Panc1 (cell line): ENCODE measurements at regions not wholly inside any gene's neighbourhood (a gene's known extent, or its start where the extent isn't known, plus 50 kb on each side); places are given as distances from the start of the nearest gene placed in this dataset.
A peak's percentile ranks its signal among the peaks of the same experiment; 100 is the strongest.

ENCODE experiments used
- ATAC-seq: fragments of 200-7000 bp; cut with Tn5 transposase; 2 replicates; pipeline ENCODE4 v1.9.1; 2020; ENCODE audit warnings: mild to moderate bottlenecking, moderate library complexity
- BruUV-seq: library from RNA; stranded (reverse); fragments of 400-500 nt; replicated peaks from 2 replicates; lab custom pipeline; 2021; lab: Mats Ljungman, UMichigan
- CTCF ChIA-PET: fragments of 300-600 bp; sonication (Branson Sonifier 250); formaldehyde crosslinking; loops from one replicate; lab custom pipeline; 2022; ENCODE audit warnings: antibody characterized with exemption; lab: Charles Lee
- POLR2A ChIA-PET: fragments of 300-600 bp; sonication (Branson Sonifier 250); formaldehyde crosslinking; loops from one replicate; lab custom pipeline; 2022; ENCODE audit warnings: antibody characterized with exemption; lab: Charles Lee
- DNase-seq: peaks from one replicate; pipeline ENCODE4 v3.0.0-alpha.2; 2010; ENCODE audit warnings: low read depth, low spot score
- H3K27ac ChIP-seq: 2 replicates; pipeline ENCODE4 v1.5.1; 2011; ENCODE audit warnings: mild to moderate bottlenecking, low read length, inconsistent platforms
- H3K27me3 ChIP-seq: fragments of 200-500 bp; sonication (Bioruptor generic); 2 replicates; pipeline ENCODE4 v1.6.0; 2014; ENCODE audit warnings: low read length, inconsistent platforms; ENCODE audit not compliant: control insufficient read depth, insufficient read depth
- H3K36me3 ChIP-seq: fragments of 200-500 bp; sonication (Bioruptor generic); 2 replicates; pipeline ENCODE4 v1.5.1; 2014; ENCODE audit warnings: inconsistent platforms, mild to moderate bottlenecking, low read length, moderate library complexity; ENCODE audit not compliant: control insufficient read depth, insufficient read depth
- H3K4me1 ChIP-seq: 2 replicates; pipeline ENCODE4 v1.5.1; 2011; ENCODE audit warnings: inconsistent platforms, mild to moderate bottlenecking, low read length, moderate library complexity; ENCODE audit not compliant: control insufficient read depth, insufficient read depth
- H3K4me3 ChIP-seq, 2 experiments: 2 replicates each; pipeline ENCODE4 v1.5.1; 2011 to 2012; ENCODE audit warnings: low read depth in 2 of 2, low read length in 2 of 2, mild to moderate bottlenecking in 2 of 2, inconsistent platforms in 1 of 2, moderate library complexity in 1 of 2
- H3K9me3 ChIP-seq: fragments of 200-500 bp; sonication (Bioruptor generic); 2 replicates; pipeline ENCODE4 v1.5.1; 2014; ENCODE audit warnings: low read depth, mild to moderate bottlenecking, inconsistent platforms, low read length, moderate library complexity; ENCODE audit not compliant: control insufficient read depth, insufficient read depth
- CTCF ChIP-seq: fragments of 450-650 bp; IDR thresholded peaks from 2 replicates; pipeline ENCODE4 v1.5.1; 2017; ENCODE audit warnings: mild to moderate bottlenecking
- POLR2AphosphoS5 ChIP-seq: IDR thresholded peaks from 2 replicates; pipeline ENCODE4 v1.6.1; 2012; ENCODE audit warnings: mild to moderate bottlenecking, low read depth, low read length, moderate library complexity
- REST ChIP-seq, 2 experiments: IDR thresholded peaks; 2 replicates each; pipeline ENCODE4 v1.6.1; 2011 to 2012; ENCODE audit warnings: low read depth in 2 of 2, control low read depth in 1 of 2, low read length in 1 of 2, mild to moderate bottlenecking in 1 of 2, moderate library complexity in 1 of 2; ENCODE audit not compliant: insufficient read depth in 1 of 2
- SIN3A ChIP-seq: IDR thresholded peaks from 2 replicates; pipeline ENCODE4 v1.6.1; 2012; ENCODE audit warnings: low read depth, mild to moderate bottlenecking, low read length, moderate library complexity, borderline replicate concordance; ENCODE audit not compliant: insufficient read depth
- TCF7L2 ChIP-seq: IDR thresholded peaks from 2 replicates; pipeline ENCODE4 v1.6.1; 2011; ENCODE audit warnings: mild to moderate bottlenecking, low read depth, low read length, inconsistent platforms
- in situ Hi-C: cut with HindIII; loops from 2 replicates; pipeline ENCODE4 v1.10.0; 2016; ENCODE audit warnings: low sequenced_read_pairs, low pct_unique_long_range_greater_than_20kb
- intact Hi-C: fragments of 100-400 bp; cut with micrococcal nuclease; formaldehyde crosslinking; loops from one replicate; pipeline ENCODE4 v1.10.0; 2022; ENCODE audit not compliant: unreplicated experiment

DNA sequence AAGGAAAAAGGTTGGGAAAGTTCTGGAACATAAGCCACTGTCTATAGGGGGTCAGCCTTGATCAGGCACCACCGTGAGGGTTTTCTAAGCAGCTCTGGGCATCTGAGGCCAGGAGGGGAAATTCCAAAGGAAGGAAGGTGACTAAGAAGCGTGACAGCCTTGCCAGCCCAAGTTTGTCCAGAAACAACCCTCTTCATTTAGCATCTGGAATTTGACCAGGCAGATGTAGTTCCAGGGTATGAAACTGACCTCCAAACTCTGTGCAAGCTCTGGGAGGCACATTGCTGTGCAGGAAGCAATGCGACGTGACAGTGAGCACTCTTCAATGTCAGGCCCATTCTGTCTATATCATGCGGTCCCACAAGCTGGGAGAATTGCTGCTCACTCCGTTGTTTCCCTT, 85.4 kb upstream of the TPM1 start:
- DNase-seq (no peak), ATAC-seq (peak; percentile 72)
- Histone ChIP-seq H3K27ac (peak overlapping the region; percentile 82; the same call in 1 of the 2 replicates), H3K36me3 (no peaks in the 10 kb centered on the region), H3K9me3 (no peaks in the 10 kb centered on the region), H3K4me3 (no peak overlapping the region), H3K4me1 (peaks cover 30% of the 10 kb centered on the region), H3K27me3 (no peaks in the 10 kb centered on the region)
- no TSS peak for BruUV-seq
- in situ Hi-C loops: no loop called here
- intact Hi-C loops: no loop called here
- ChIA-PET CTCF (no interaction called here), POLR2A (interaction anchor here (0.6 kb wide), 1 partner anchor 223 kb away, joined by 4 read pairs; no protein-coding TSS in a partner anchor)
- TF ChIP-seq CTCF (no peak), SIN3A (no peak), TCF7L2 (no peak), REST (IDR thresholded peaks at IDR 0.05; ENCODE audit: insufficient read depth in 1 of 2, low read depth in 2 of 2, low read length in 1 of 2) (no peak), POLR2AphosphoS5 (no peak)

- CTCF ChIA-PET: no interaction called here
- peak; percentile 79 for ATAC-seq
Measured at GRCh38 chr15:62958528-62959363, 83.8 kb upstream of the TPM1 start.

DNA sequence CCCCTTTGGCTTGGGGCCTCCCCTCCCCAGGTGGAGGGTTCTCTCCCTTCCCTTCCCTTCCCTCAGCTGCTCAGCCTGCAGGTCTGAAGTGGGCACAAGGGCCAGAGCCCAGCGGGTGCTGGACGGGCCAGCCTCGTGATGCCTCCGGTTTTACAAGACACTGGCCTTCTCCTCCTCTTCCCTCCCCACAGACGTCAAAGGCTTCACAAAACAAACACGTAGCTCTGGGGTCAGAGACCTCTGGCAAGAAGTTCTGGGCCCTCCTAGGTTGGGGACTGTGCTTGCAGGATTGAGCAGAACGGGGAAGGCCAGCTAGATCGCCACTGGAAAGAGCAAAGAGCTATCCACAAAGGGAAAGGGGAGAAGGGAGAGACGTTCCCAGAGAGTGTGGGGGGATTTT, 81.4 kb upstream of the TPM1 start:
- Histone ChIP-seq H3K9me3 (no peaks in the 10 kb centered on the region), H3K27ac (no peak overlapping the region; the same call in 1 of the 2 replicates), H3K4me1 (peaks cover 30% of the 10 kb centered on the region), H3K36me3 (no peaks in the 10 kb centered on the region), H3K4me3 (no peak overlapping the region), H3K27me3 (no peaks in the 10 kb centered on the region)
- intact Hi-C loops (no loop called here), in situ Hi-C loops (no loop called here)
- no TSS peak for BruUV-seq
- ChIA-PET POLR2A (no interaction called here), CTCF (no interaction called here)
- no peak for TF ChIP-seq SIN3A
- no peak for TF ChIP-seq REST (IDR thresholded peaks at IDR 0.05; ENCODE audit: insufficient read depth in 1 of 2, low read depth in 2 of 2, low read length in 1 of 2)
- no peak for TF ChIP-seq CTCF
- TF ChIP-seq TCF7L2: no peak
- no peak for TF ChIP-seq POLR2AphosphoS5
- DNase-seq (no peak), ATAC-seq (no peak)

More at GRCh38 chr15:62958528-62959363, 83.8 kb upstream of the TPM1 start:
- no peak overlapping the region for H3K4me3 ChIP-seq
- peak overlapping the region; percentile 82 for H3K27ac ChIP-seq
- peak; percentile 40; the same call in 1 of the 2 replicates for TF ChIP-seq POLR2AphosphoS5
- TF ChIP-seq SIN3A: no peak
- in situ Hi-C loops: no loop called here
- BruUV-seq: no TSS peak
- no peaks in the 10 kb centered on the region for H3K27me3 ChIP-seq
- H3K4me1 ChIP-seq: peaks cover 30% of the 10 kb centered on the region
- H3K36me3 ChIP-seq: no peaks in the 10 kb centered on the region
- intact Hi-C loops: no loop called here
- H3K9me3 ChIP-seq: no peaks in the 10 kb centered on the region
- DNase-seq: no peak
- POLR2A ChIA-PET: no interaction called here
